HFFc6 (cell line): ENCODE measurements at regions not wholly inside any gene's neighbourhood (a gene's known extent, or its start where the extent isn't known, plus 50 kb on each side); places are given as distances from the start of the nearest gene placed in this dataset.

Source experiments
- DNase-seq: peaks from one replicate; pipeline ENCODE4 v3.0.0-alpha.2; 2018
- H3K27ac Mint-ChIP-seq: 2 replicates; pipeline ENCODE4 v1.8.0; 2020; ENCODE audit warnings: mild to moderate bottlenecking, mixed read lengths
- H3K27me3 Mint-ChIP-seq: 2 replicates; pipeline ENCODE4 v1.8.0; 2021; ENCODE audit warnings: mild to moderate bottlenecking, moderate library complexity, mixed read lengths; ENCODE audit not compliant: insufficient read depth
- H3K36me3 Mint-ChIP-seq: 2 replicates; pipeline ENCODE4 v1.8.0; 2021; ENCODE audit warnings: low read depth, mixed read lengths
- H3K4me1 Mint-ChIP-seq: 2 replicates; pipeline ENCODE4 v1.8.0; 2020; ENCODE audit warnings: low read depth, mixed read lengths
- H3K4me3 Mint-ChIP-seq: 2 replicates; pipeline ENCODE4 v1.8.0; 2020; ENCODE audit warnings: mild to moderate bottlenecking, moderate library complexity, mixed read lengths
- H3K9me3 Mint-ChIP-seq: 2 replicates; pipeline ENCODE4 v1.8.0; 2020; ENCODE audit warnings: mild to moderate bottlenecking, mixed read lengths
- TF ChIP-seq, protein P1 (sequence below): fragments of 200-600 bp; sonication (generic); IDR thresholded peaks from 2 replicates; pipeline ENCODE4 v1.5.0; 2021; ENCODE audit warnings: antibody characterized with exemption, mild to moderate bottlenecking

DNA sequence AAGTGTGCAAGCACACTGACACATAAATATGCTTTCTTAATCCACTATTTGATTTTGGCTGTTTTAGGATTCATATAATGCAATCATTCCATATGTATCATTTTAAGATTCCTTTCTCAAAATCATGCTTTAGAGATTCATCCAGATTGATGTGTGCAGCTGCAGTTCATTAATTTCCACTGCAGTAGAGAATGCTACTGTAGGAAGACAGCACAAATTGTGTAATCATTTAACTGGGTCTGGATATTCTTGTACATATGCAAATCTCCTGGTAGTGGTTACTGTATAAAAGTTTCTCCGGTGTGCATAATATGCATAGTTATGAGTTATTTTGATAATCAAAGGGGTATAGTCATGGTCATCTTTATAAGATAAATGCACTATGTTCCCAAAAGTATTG lies 502.5 kb upstream of the ACVR2A start:
- H3K27ac Mint-ChIP-seq = no peak overlapping the region
- H3K9me3 Mint-ChIP-seq = peaks cover 30% of the 10 kb centered on the region
- TF ChIP-seq, protein P1, sequence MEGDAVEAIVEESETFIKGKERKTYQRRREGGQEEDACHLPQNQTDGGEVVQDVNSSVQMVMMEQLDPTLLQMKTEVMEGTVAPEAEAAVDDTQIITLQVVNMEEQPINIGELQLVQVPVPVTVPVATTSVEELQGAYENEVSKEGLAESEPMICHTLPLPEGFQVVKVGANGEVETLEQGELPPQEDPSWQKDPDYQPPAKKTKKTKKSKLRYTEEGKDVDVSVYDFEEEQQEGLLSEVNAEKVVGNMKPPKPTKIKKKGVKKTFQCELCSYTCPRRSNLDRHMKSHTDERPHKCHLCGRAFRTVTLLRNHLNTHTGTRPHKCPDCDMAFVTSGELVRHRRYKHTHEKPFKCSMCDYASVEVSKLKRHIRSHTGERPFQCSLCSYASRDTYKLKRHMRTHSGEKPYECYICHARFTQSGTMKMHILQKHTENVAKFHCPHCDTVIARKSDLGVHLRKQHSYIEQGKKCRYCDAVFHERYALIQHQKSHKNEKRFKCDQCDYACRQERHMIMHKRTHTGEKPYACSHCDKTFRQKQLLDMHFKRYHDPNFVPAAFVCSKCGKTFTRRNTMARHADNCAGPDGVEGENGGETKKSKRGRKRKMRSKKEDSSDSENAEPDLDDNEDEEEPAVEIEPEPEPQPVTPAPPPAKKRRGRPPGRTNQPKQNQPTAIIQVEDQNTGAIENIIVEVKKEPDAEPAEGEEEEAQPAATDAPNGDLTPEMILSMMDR = no peak
- H3K4me1 Mint-ChIP-seq = no peaks in the 10 kb centered on the region
- H3K27me3 Mint-ChIP-seq = no peaks in the 10 kb centered on the region
- H3K36me3 Mint-ChIP-seq = no peaks in the 10 kb centered on the region
- H3K4me3 Mint-ChIP-seq = no peak overlapping the region
- DNase-seq = no peak

DNA sequence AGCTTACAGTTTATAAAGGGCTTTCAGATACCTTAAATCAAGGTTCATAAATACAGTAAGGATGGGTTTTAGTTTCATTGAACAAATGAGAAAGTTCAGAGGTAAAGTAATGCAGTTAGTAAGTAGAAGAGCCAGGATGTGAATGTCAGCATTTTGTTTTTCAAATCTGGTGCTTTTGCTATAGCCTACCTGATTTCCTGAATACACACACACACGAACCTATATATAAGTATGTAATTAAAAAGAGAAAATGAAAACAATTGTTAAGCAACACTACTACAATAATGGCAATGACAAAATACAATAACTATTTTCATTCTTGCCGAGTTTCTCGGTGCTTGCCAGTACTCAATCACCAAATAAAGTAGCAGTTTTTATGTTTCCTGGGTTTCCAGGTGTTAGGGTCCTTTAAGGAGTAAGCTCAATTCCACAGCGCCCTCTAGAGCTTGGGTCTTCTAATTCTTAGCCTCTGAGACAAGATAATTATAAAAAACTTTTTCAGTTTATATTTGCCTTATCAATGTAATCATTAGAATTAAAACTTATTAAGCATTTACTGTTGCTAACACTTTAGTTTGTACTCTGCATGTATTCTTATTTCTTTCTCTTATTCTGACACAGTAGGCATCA lies 512.9 kb upstream of the ACVR2A start:
- peaks cover 29% of the 10 kb centered on the region for H3K9me3 Mint-ChIP-seq
- H3K27ac Mint-ChIP-seq = no peak overlapping the region
- H3K27me3 Mint-ChIP-seq = no peaks in the 10 kb centered on the region
- DNase-seq = no peak
- TF ChIP-seq, protein P1 = no peak
- H3K4me3 Mint-ChIP-seq = no peak overlapping the region
- no peaks in the 10 kb centered on the region for H3K36me3 Mint-ChIP-seq
- no peaks in the 10 kb centered on the region for H3K4me1 Mint-ChIP-seq

DNA sequence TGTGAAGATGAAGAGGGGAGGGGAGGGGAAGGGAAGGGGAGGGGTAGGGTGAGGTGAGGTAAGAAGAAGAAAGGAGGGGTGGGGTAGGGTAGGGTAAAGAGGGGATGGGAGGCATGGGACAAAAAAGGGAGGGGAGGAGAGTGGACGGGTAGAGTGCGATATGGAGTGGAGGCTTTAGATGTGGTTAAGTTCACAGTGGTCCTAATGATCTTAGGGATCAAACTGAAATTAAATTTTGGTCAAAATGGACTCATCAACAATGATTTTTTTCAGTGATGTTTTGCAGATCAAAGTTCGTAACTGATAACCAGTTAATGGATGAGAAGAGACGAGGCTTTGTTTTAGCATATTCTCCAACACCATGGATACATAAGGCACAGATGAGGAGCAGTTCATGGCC lies 513.9 kb upstream of the ACVR2A start:
- TF ChIP-seq, protein P1 = no peak
- Mint-ChIP-seq H3K9me3 (peaks cover 25% of the 10 kb centered on the region), H3K4me3 (no peak overlapping the region)

DNA sequence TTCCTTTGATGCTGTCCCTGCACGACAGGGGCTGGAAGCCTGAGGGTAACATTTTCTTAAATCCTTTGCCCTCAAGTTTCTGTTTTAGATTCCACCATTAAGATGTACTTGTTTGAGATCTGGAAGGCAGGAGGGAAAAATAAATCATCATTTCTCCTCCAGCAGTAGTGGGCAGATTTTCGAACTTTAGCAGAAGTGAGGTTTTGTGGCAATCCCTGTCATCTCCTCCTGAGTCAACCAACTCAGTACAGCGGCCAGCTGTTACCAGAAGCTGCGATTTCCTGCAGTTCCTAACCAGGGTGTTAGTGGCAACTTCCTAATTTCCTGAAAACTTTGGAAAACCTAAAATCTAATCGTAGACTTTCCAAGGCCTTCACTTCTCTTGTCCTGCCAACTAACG lies 517.2 kb upstream of the ACVR2A start:
- TF ChIP-seq, protein P1 = no peak
- no peak for DNase-seq
- no peak overlapping the region for H3K4me3 Mint-ChIP-seq
- H3K27ac Mint-ChIP-seq = no peak overlapping the region
- H3K9me3 Mint-ChIP-seq = peaks cover 18% of the 10 kb centered on the region
- H3K36me3 Mint-ChIP-seq = no peaks in the 10 kb centered on the region
- H3K27me3 Mint-ChIP-seq = no peaks in the 10 kb centered on the region
- H3K4me1 Mint-ChIP-seq = no peaks in the 10 kb centered on the region

More for the DNA sequence above, 513.9 kb upstream of the ACVR2A start:
- Mint-ChIP-seq H3K27me3 (no peaks in the 10 kb centered on the region), H3K36me3 (no peaks in the 10 kb centered on the region), H3K27ac (no peak overlapping the region), H3K4me1 (no peaks in the 10 kb centered on the region)
- no peak for DNase-seq

DNA sequence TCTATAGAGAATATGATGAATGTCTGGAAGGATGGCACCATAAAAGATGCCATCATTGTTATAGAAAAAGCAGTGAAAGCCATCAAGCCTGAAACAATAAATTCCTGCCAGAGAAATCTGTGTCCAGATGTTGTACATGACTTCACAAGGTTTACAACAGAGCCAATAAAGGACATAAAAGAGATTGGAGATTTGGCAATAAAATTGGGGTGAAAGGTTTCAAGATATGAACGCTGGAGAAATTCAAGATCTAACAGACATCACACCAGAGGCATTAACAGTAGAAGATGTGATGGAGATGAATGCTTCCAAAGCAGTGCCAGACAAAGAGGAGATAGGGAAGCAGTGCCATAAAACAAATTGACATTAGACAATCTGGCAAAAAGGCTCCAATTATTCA lies 518.8 kb upstream of the ACVR2A start:
- H3K9me3 Mint-ChIP-seq = peaks cover 29% of the 10 kb centered on the region
- H3K36me3 Mint-ChIP-seq = no peaks in the 10 kb centered on the region
- no peaks in the 10 kb centered on the region for H3K4me1 Mint-ChIP-seq
- TF ChIP-seq, protein P1 = no peak
- no peak overlapping the region for H3K4me3 Mint-ChIP-seq
- H3K27ac Mint-ChIP-seq = no peak overlapping the region
- no peaks in the 10 kb centered on the region for H3K27me3 Mint-ChIP-seq
- DNase-seq = no peak
